Panc1 (cell line): ENCODE measurements at regions not wholly inside any gene's neighbourhood (a gene's known extent, or its start where the extent isn't known, plus 50 kb on each side); places are given as distances from the start of the nearest gene placed in this dataset.

Source experiments
- ATAC-seq: fragments of 200-7000 bp; cut with Tn5 transposase; 2 replicates; pipeline ENCODE4 v1.9.1; 2020; ENCODE audit warnings: mild to moderate bottlenecking, moderate library complexity
- BruUV-seq: library from RNA; stranded (reverse); fragments of 400-500 nt; replicated peaks from 2 replicates; lab custom pipeline; 2021; lab: Mats Ljungman, UMichigan
- CTCF ChIA-PET: fragments of 300-600 bp; sonication (Branson Sonifier 250); formaldehyde crosslinking; loops from one replicate; lab custom pipeline; 2022; ENCODE audit warnings: antibody characterized with exemption; lab: Charles Lee
- POLR2A ChIA-PET: fragments of 300-600 bp; sonication (Branson Sonifier 250); formaldehyde crosslinking; loops from one replicate; lab custom pipeline; 2022; ENCODE audit warnings: antibody characterized with exemption; lab: Charles Lee
- DNase-seq: peaks from one replicate; pipeline ENCODE4 v3.0.0-alpha.2; 2010; ENCODE audit warnings: low read depth, low spot score
- H3K27ac ChIP-seq: 2 replicates; pipeline ENCODE4 v1.5.1; 2011; ENCODE audit warnings: mild to moderate bottlenecking, low read length, inconsistent platforms
- H3K27me3 ChIP-seq: fragments of 200-500 bp; sonication (Bioruptor generic); 2 replicates; pipeline ENCODE4 v1.6.0; 2014; ENCODE audit warnings: low read length, inconsistent platforms; ENCODE audit not compliant: control insufficient read depth, insufficient read depth
- H3K36me3 ChIP-seq: fragments of 200-500 bp; sonication (Bioruptor generic); 2 replicates; pipeline ENCODE4 v1.5.1; 2014; ENCODE audit warnings: inconsistent platforms, mild to moderate bottlenecking, low read length, moderate library complexity; ENCODE audit not compliant: control insufficient read depth, insufficient read depth
- H3K4me1 ChIP-seq: 2 replicates; pipeline ENCODE4 v1.5.1; 2011; ENCODE audit warnings: inconsistent platforms, mild to moderate bottlenecking, low read length, moderate library complexity; ENCODE audit not compliant: control insufficient read depth, insufficient read depth
- H3K4me3 ChIP-seq, 2 experiments: 2 replicates each; pipeline ENCODE4 v1.5.1; 2011 to 2012; ENCODE audit warnings: low read depth in 2 of 2, low read length in 2 of 2, mild to moderate bottlenecking in 2 of 2, inconsistent platforms in 1 of 2, moderate library complexity in 1 of 2
- H3K9me3 ChIP-seq: fragments of 200-500 bp; sonication (Bioruptor generic); 2 replicates; pipeline ENCODE4 v1.5.1; 2014; ENCODE audit warnings: low read depth, mild to moderate bottlenecking, inconsistent platforms, low read length, moderate library complexity; ENCODE audit not compliant: control insufficient read depth, insufficient read depth
- POLR2AphosphoS5 ChIP-seq: IDR thresholded peaks from 2 replicates; pipeline ENCODE4 v1.6.1; 2012; ENCODE audit warnings: mild to moderate bottlenecking, low read depth, low read length, moderate library complexity
- SIN3A ChIP-seq: IDR thresholded peaks from 2 replicates; pipeline ENCODE4 v1.6.1; 2012; ENCODE audit warnings: low read depth, mild to moderate bottlenecking, low read length, moderate library complexity, borderline replicate concordance; ENCODE audit not compliant: insufficient read depth
- TCF7L2 ChIP-seq: IDR thresholded peaks from 2 replicates; pipeline ENCODE4 v1.6.1; 2011; ENCODE audit warnings: mild to moderate bottlenecking, low read depth, low read length, inconsistent platforms
- in situ Hi-C: cut with HindIII; loops from 2 replicates; pipeline ENCODE4 v1.10.0; 2016; ENCODE audit warnings: low sequenced_read_pairs, low pct_unique_long_range_greater_than_20kb
- intact Hi-C: fragments of 100-400 bp; cut with micrococcal nuclease; formaldehyde crosslinking; loops from one replicate; pipeline ENCODE4 v1.10.0; 2022; ENCODE audit not compliant: unreplicated experiment
- TF ChIP-seq, protein P1 (sequence below), 2 experiments: IDR thresholded peaks; 2 replicates each; pipeline ENCODE4 v1.6.1; 2011 to 2012; ENCODE audit warnings: low read depth in 2 of 2, control low read depth in 1 of 2, low read length in 1 of 2, mild to moderate bottlenecking in 1 of 2, moderate library complexity in 1 of 2; ENCODE audit not compliant: insufficient read depth in 1 of 2
- TF ChIP-seq, protein P2 (sequence below): fragments of 450-650 bp; IDR thresholded peaks from 2 replicates; pipeline ENCODE4 v1.5.1; 2017; ENCODE audit warnings: mild to moderate bottlenecking

DNA sequence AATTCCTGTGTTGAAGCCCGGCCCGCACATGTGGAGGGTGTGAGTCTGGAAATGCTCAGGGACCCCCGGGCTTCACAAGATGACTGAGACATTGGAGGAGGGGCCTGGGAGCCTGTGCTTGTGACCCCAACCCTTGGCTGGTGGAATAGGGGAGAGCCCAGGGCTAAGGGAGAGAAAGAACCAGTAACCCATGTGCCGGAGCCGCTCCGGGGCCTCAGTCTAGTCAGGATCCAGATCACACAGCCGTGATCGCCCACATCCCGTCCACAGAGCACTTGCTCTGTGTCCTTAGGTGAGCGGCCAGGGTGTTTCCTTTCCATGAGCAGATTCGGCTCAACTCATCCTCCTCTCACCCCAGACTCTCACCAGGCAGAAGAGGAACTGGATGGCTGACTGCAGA, 152.3 kb upstream of the RPS6KA2 start:
- no peak overlapping the region for H3K27ac ChIP-seq
- in situ Hi-C loops (no loop called here), intact Hi-C loops (loop anchor here (5.0 kb wide), 1 partner anchor 363 kb away; no protein-coding TSS in a partner anchor)
- DNase-seq (no peak), ATAC-seq (no peak)
- H3K27me3 ChIP-seq, result peaks cover 9% of the 10 kb centered on the region; the same call in 1 of the 2 replicates
- H3K9me3 ChIP-seq, result no peaks in the 10 kb centered on the region
- peaks cover 6% of the 10 kb centered on the region for H3K4me1 ChIP-seq
- no peak overlapping the region for H3K4me3 ChIP-seq
- TF ChIP-seq TCF7L2 (no peak), POLR2AphosphoS5 (no peak), SIN3A (no peak)
- TF ChIP-seq, protein P1, sequence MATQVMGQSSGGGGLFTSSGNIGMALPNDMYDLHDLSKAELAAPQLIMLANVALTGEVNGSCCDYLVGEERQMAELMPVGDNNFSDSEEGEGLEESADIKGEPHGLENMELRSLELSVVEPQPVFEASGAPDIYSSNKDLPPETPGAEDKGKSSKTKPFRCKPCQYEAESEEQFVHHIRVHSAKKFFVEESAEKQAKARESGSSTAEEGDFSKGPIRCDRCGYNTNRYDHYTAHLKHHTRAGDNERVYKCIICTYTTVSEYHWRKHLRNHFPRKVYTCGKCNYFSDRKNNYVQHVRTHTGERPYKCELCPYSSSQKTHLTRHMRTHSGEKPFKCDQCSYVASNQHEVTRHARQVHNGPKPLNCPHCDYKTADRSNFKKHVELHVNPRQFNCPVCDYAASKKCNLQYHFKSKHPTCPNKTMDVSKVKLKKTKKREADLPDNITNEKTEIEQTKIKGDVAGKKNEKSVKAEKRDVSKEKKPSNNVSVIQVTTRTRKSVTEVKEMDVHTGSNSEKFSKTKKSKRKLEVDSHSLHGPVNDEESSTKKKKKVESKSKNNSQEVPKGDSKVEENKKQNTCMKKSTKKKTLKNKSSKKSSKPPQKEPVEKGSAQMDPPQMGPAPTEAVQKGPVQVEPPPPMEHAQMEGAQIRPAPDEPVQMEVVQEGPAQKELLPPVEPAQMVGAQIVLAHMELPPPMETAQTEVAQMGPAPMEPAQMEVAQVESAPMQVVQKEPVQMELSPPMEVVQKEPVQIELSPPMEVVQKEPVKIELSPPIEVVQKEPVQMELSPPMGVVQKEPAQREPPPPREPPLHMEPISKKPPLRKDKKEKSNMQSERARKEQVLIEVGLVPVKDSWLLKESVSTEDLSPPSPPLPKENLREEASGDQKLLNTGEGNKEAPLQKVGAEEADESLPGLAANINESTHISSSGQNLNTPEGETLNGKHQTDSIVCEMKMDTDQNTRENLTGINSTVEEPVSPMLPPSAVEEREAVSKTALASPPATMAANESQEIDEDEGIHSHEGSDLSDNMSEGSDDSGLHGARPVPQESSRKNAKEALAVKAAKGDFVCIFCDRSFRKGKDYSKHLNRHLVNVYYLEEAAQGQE (IDR thresholded peaks at IDR 0.05; ENCODE audit: insufficient read depth in 1 of 2, low read depth in 2 of 2, low read length in 1 of 2), result no peak
- TF ChIP-seq, protein P2, sequence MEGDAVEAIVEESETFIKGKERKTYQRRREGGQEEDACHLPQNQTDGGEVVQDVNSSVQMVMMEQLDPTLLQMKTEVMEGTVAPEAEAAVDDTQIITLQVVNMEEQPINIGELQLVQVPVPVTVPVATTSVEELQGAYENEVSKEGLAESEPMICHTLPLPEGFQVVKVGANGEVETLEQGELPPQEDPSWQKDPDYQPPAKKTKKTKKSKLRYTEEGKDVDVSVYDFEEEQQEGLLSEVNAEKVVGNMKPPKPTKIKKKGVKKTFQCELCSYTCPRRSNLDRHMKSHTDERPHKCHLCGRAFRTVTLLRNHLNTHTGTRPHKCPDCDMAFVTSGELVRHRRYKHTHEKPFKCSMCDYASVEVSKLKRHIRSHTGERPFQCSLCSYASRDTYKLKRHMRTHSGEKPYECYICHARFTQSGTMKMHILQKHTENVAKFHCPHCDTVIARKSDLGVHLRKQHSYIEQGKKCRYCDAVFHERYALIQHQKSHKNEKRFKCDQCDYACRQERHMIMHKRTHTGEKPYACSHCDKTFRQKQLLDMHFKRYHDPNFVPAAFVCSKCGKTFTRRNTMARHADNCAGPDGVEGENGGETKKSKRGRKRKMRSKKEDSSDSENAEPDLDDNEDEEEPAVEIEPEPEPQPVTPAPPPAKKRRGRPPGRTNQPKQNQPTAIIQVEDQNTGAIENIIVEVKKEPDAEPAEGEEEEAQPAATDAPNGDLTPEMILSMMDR, result no peak
- ChIA-PET POLR2A (no interaction called here), CTCF (no interaction called here)
- no peaks in the 10 kb centered on the region for H3K36me3 ChIP-seq
- BruUV-seq, result no TSS peak

- TF ChIP-seq TCF7L2 (no peak), SIN3A (no peak), POLR2AphosphoS5 (no peak)
- TF ChIP-seq, protein P1 (IDR thresholded peaks at IDR 0.05; ENCODE audit: insufficient read depth in 1 of 2, low read depth in 2 of 2, low read length in 1 of 2), result no peak
- TF ChIP-seq, protein P2, result no peak
- Histone ChIP-seq H3K27me3 (peaks cover 12% of the 10 kb centered on the region; the same call in 1 of the 2 replicates), H3K36me3 (no peaks in the 10 kb centered on the region), H3K4me1 (peaks cover 6% of the 10 kb centered on the region), H3K27ac (no peak overlapping the region), H3K4me3 (no peak overlapping the region), H3K9me3 (no peaks in the 10 kb centered on the region)
- ATAC-seq (no peak), DNase-seq (no peak)
- in situ Hi-C loops (no loop called here), intact Hi-C loops (loop anchor here (5.0 kb wide), 1 partner anchor 364 kb away; no protein-coding TSS in a partner anchor)
- ChIA-PET CTCF (no interaction called here), POLR2A (no interaction called here)
- BruUV-seq, result no TSS peak
Measured at GRCh38 chr6:166778776-166779175, 151.7 kb upstream of the RPS6KA2 start.
